ENCODE measurements at regions not wholly inside any gene's neighbourhood (a gene's known extent, or its start where the extent isn't known, plus 50 kb on each side); places are given as distances from the start of the nearest gene placed in this dataset.

GRCh38 chr1:221923929-221924598 lies 182.2 kb upstream of the DUSP10 start:
- no peak for TF ChIP-seq CTCF (IDR thresholded peaks at IDR 0.05; ENCODE audit: extremely low read depth, low read depth, low read length)
- Histone ChIP-seq H3K27ac (ENCODE audit: low read depth, low read length) (peak overlapping the region; percentile 69), H3K4me3 (ENCODE audit: insufficient read depth, low read length) (no peak overlapping the region), H3K9me3 (ENCODE audit: low read depth, low read length) (no peaks in the 10 kb centered on the region), H2AFZ (ENCODE audit: low read length) (peak overlapping the region; percentile 87), H3K4me2 (ENCODE audit: insufficient read depth, low read length) (no peak overlapping the region), H3K4me1 (ENCODE audit: insufficient read depth, low read length) (peaks cover 12% of the 10 kb centered on the region), H3K79me2 (ENCODE audit: insufficient read depth, low read length) (no peaks in the 10 kb centered on the region), H3K27me3 (ENCODE audit: insufficient read depth, low read length) (no peaks in the 10 kb centered on the region), H3K36me3 (ENCODE audit: insufficient read depth, low read length) (no peaks in the 10 kb centered on the region), H4K20me1 (ENCODE audit: insufficient read depth, low read length) (no peaks in the 10 kb centered on the region)
- DNase-seq (ENCODE audit: insufficient read length, low spot score, missing footprints) = peak; percentile 82

- H3K9me3 ChIP-seq (ENCODE audit: low read depth, low read length) = no peaks in the 10 kb centered on the region
- no peaks in the 10 kb centered on the region for H3K27me3 ChIP-seq (ENCODE audit: insufficient read depth, low read length)
- H2AFZ ChIP-seq (ENCODE audit: low read length) = peak overlapping the region; percentile 38
- H3K79me2 ChIP-seq (ENCODE audit: insufficient read depth, low read length) = no peaks in the 10 kb centered on the region
- TF ChIP-seq CTCF (IDR thresholded peaks at IDR 0.05; ENCODE audit: extremely low read depth, low read depth, low read length) = no peak
- no peaks in the 10 kb centered on the region for H3K36me3 ChIP-seq (ENCODE audit: insufficient read depth, low read length)
- peak; percentile 30 for DNase-seq (ENCODE audit: insufficient read length, low spot score, missing footprints)
- H3K4me2 ChIP-seq (ENCODE audit: insufficient read depth, low read length) = no peak overlapping the region
- no peaks in the 10 kb centered on the region for H4K20me1 ChIP-seq (ENCODE audit: insufficient read depth, low read length)
- H3K4me1 ChIP-seq (ENCODE audit: insufficient read depth, low read length) = peaks cover 12% of the 10 kb centered on the region
- no peak overlapping the region for H3K27ac ChIP-seq (ENCODE audit: low read depth, low read length)
- no peak overlapping the region for H3K4me3 ChIP-seq (ENCODE audit: insufficient read depth, low read length)
Observed at GRCh38 chr1:221921936-221922335, 180.0 kb upstream of the DUSP10 start.

- Histone ChIP-seq H3K36me3 (ENCODE audit: insufficient read depth, low read length) (no peaks in the 10 kb centered on the region), H2AFZ (ENCODE audit: low read length) (no peak overlapping the region), H4K20me1 (ENCODE audit: insufficient read depth, low read length) (no peaks in the 10 kb centered on the region), H3K79me2 (ENCODE audit: insufficient read depth, low read length) (no peaks in the 10 kb centered on the region), H3K4me3 (ENCODE audit: insufficient read depth, low read length) (no peak overlapping the region), H3K9me3 (ENCODE audit: low read depth, low read length) (no peaks in the 10 kb centered on the region), H3K4me2 (ENCODE audit: insufficient read depth, low read length) (no peak overlapping the region), H3K27ac (ENCODE audit: low read depth, low read length) (no peak overlapping the region), H3K4me1 (ENCODE audit: insufficient read depth, low read length) (peaks cover 9% of the 10 kb centered on the region), H3K27me3 (ENCODE audit: insufficient read depth, low read length) (no peaks in the 10 kb centered on the region)
- no peak for TF ChIP-seq CTCF (IDR thresholded peaks at IDR 0.05; ENCODE audit: extremely low read depth, low read depth, low read length)
- no peak for DNase-seq (ENCODE audit: insufficient read length, low spot score, missing footprints)
Observed at GRCh38 chr1:221919743-221920142, 177.9 kb upstream of the DUSP10 start.

GRCh38 chr1:221919341-221919740 lies 177.5 kb upstream of the DUSP10 start:
- no peak for DNase-seq (ENCODE audit: insufficient read length, low spot score, missing footprints)
- no peak overlapping the region for H3K4me3 ChIP-seq (ENCODE audit: insufficient read depth, low read length)

More at GRCh38 chr1:221919341-221919740, 177.5 kb upstream of the DUSP10 start:
- H3K4me2 ChIP-seq (ENCODE audit: insufficient read depth, low read length) = no peak overlapping the region
- H3K27me3 ChIP-seq (ENCODE audit: insufficient read depth, low read length) = no peaks in the 10 kb centered on the region
- H4K20me1 ChIP-seq (ENCODE audit: insufficient read depth, low read length) = no peaks in the 10 kb centered on the region
- no peak for TF ChIP-seq CTCF (IDR thresholded peaks at IDR 0.05; ENCODE audit: extremely low read depth, low read depth, low read length)
- H3K36me3 ChIP-seq (ENCODE audit: insufficient read depth, low read length) = no peaks in the 10 kb centered on the region
- no peak overlapping the region for H3K27ac ChIP-seq (ENCODE audit: low read depth, low read length)
- H3K79me2 ChIP-seq (ENCODE audit: insufficient read depth, low read length) = no peaks in the 10 kb centered on the region
- H3K4me1 ChIP-seq (ENCODE audit: insufficient read depth, low read length) = peaks cover 7% of the 10 kb centered on the region
- no peak overlapping the region for H2AFZ ChIP-seq (ENCODE audit: low read length)
- H3K9me3 ChIP-seq (ENCODE audit: low read depth, low read length) = no peaks in the 10 kb centered on the region
